HUES48 (cell line): ENCODE measurements at regions not wholly inside any gene's neighbourhood (a gene's known extent, or its start where the extent isn't known, plus 50 kb on each side); places are given as distances from the start of the nearest gene placed in this dataset.

Experiments used
- H3K27ac ChIP-seq: one replicate; pipeline ENCODE4 v1.7.0; 2013; ENCODE audit warnings: low read depth, low read length, inconsistent platforms
- H3K27me3 ChIP-seq: 2 replicates; pipeline ENCODE4 v1.6.1; 2013; ENCODE audit warnings: mild to moderate bottlenecking, low read length; ENCODE audit not compliant: control insufficient read depth, insufficient read depth
- H3K36me3 ChIP-seq: 2 replicates; pipeline ENCODE4 v1.6.1; 2013; ENCODE audit warnings: low read length; ENCODE audit not compliant: control insufficient read depth, insufficient read depth
- H3K4me1 ChIP-seq: 2 replicates; pipeline ENCODE4 v1.6.1; 2013; ENCODE audit warnings: mild to moderate bottlenecking, low read length; ENCODE audit not compliant: control insufficient read depth, insufficient read depth
- H3K4me3 ChIP-seq: 2 replicates; pipeline ENCODE4 v1.5.1; 2013; ENCODE audit warnings: mild to moderate bottlenecking, low read depth, low read length
- H3K9ac ChIP-seq: 2 replicates; pipeline ENCODE4 v1.6.1; 2013; ENCODE audit warnings: mild to moderate bottlenecking, low read depth, low read length, moderate library complexity
- H3K9me3 ChIP-seq: 2 replicates; pipeline ENCODE4 v1.6.1; 2013; ENCODE audit warnings: low read length; ENCODE audit not compliant: control insufficient read depth, insufficient read depth

DNA sequence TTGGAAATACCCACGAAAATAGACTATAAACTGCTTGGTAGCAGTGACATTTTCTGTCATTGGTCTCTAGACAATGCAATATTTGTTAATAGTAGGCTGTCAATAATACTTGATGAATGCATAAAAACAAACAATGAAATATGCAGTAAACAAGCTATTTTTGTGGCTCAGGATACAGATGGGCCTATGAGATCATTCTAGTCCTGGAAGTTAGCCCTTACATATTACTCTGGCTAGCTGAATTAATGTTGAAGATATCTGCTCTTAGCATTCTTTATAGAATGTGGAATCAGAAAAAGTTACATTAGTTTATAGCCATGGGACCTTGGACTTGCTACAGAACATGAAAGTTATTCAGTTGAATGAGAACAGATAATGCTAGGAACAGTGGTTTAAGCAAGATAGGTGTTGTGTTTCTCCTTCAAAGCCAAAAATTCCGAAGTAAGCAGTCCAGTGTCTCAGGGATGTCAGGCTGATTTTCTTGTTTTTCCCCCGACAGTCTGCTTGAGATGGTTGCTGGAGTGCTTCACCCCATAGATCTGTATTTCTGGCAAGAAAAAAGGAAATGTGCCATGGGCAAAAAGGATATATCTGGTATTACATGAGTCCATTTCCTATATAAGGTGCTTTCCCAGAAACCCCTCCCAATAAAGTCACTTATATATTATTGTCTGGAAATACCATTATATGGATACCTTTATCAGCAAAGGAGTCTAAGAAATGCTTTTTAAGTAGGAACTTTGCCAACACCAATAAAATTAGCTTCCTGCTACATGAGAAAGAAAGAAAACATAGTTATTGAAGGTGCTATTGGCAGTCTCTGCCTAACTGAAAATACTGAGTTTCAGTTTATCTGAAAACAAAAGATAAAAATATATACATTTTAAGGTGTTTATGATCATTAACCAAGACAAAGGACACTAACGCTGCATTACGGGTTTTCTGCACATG is 619.4 kb upstream of the ATP2B1 start:
- H3K4me1 ChIP-seq: no peaks in the 10 kb centered on the region
- H3K4me3 ChIP-seq: no peak overlapping the region

GRCh38 chr12:90323217-90323616 is 614.6 kb upstream of the ATP2B1 start:
- Histone ChIP-seq H3K4me3 (no peak overlapping the region), H3K9me3 (no peaks in the 10 kb centered on the region), H3K27ac (no peak overlapping the region), H3K36me3 (no peaks in the 10 kb centered on the region), H3K4me1 (peaks cover 10% of the 10 kb centered on the region), H3K27me3 (no peaks in the 10 kb centered on the region), H3K9ac (no peak overlapping the region)

More for the DNA sequence above, 619.4 kb upstream of the ATP2B1 start:
- Histone ChIP-seq H3K9ac (no peak overlapping the region), H3K27me3 (no peaks in the 10 kb centered on the region), H3K27ac (no peak overlapping the region), H3K9me3 (no peaks in the 10 kb centered on the region), H3K36me3 (no peaks in the 10 kb centered on the region)

DNA sequence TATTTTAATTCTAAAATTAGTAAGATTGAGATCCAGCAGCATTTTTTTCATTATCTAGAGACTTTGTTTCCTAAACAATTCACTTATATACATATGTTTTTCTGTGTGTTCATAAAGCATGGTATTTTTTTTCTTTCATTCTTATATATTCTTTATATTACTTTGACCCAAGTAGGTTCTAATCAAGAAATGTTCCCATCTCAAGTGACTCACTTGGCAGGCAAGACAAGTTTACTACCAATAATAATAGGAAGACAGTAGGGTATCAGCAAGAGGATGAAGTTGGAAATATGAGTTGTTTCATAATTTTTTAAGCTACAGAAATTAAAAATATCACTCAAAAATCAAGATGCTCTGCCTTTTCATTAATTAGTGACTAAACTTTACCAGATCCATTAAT is 613.4 kb upstream of the ATP2B1 start:
- peaks cover 10% of the 10 kb centered on the region for H3K4me1 ChIP-seq
- H3K27me3 ChIP-seq: no peaks in the 10 kb centered on the region
- peak overlapping the region; percentile 66 for H3K27ac ChIP-seq
- no peaks in the 10 kb centered on the region for H3K36me3 ChIP-seq
- no peaks in the 10 kb centered on the region for H3K9me3 ChIP-seq
- H3K9ac ChIP-seq: no peak overlapping the region
- peak overlapping the region; percentile 28; the same call in 1 of the 2 replicates for H3K4me3 ChIP-seq

GRCh38 chr12:90321369-90321768 is 612.7 kb upstream of the ATP2B1 start:
- H3K4me3 ChIP-seq: no peak overlapping the region
- no peaks in the 10 kb centered on the region for H3K36me3 ChIP-seq
- peaks cover 10% of the 10 kb centered on the region for H3K4me1 ChIP-seq
- no peaks in the 10 kb centered on the region for H3K9me3 ChIP-seq
- H3K27ac ChIP-seq: peak overlapping the region; percentile 66
- H3K9ac ChIP-seq: no peak overlapping the region
- H3K27me3 ChIP-seq: no peaks in the 10 kb centered on the region

GRCh38 chr12:90311561-90311960 is 602.9 kb upstream of the ATP2B1 start:
- H3K4me1 ChIP-seq: no peaks in the 10 kb centered on the region
- H3K36me3 ChIP-seq: no peaks in the 10 kb centered on the region
- no peak overlapping the region for H3K4me3 ChIP-seq
- H3K27me3 ChIP-seq: no peaks in the 10 kb centered on the region
- no peaks in the 10 kb centered on the region for H3K9me3 ChIP-seq
- H3K27ac ChIP-seq: no peak overlapping the region
- H3K9ac ChIP-seq: no peak overlapping the region

DNA sequence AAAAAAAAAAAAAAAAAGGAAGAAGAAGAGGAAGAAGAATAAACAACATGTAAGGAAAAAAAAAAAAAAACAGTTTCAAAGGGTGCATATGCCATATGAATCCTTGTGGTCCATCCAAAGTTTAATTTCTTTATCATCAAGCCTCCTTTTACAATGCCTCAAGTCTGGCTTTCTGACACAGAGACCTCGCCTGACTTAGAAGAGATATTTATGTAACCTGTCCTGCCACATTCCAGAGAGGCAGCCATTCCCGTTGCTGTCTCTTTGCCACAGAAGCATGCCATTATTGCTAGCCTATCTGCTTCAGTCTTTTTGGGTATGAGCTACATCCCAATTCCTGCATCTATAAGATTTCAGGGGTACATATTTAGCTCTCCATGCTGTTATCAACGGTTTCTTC is 596.7 kb upstream of the ATP2B1 start:
- peaks cover 9% of the 10 kb centered on the region for H3K4me1 ChIP-seq
- H3K9ac ChIP-seq: no peak overlapping the region
- H3K36me3 ChIP-seq: no peaks in the 10 kb centered on the region
- H3K27ac ChIP-seq: no peak overlapping the region
- H3K4me3 ChIP-seq: no peak overlapping the region
- H3K9me3 ChIP-seq: no peaks in the 10 kb centered on the region
- H3K27me3 ChIP-seq: no peaks in the 10 kb centered on the region

DNA sequence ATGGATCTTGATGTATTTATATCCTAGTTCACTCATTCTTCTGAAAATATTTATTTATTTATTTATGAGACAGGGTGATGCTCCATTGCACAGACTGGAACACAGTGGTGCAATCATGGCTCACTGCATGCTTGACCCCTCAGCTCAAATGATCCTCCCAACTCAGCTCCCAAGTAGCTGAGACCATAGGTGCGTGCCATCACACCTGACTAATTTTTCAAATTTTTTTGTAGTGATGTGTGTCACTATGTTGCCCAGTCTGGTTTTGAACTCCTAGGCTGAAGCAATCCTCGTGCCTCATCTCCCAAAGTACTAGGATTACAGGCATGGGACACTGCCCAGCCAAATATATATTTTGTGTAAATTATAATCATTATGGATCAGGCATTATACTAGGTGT is 595.6 kb upstream of the ATP2B1 start:
- H3K4me1 ChIP-seq: peaks cover 9% of the 10 kb centered on the region
- no peak overlapping the region for H3K4me3 ChIP-seq
- no peaks in the 10 kb centered on the region for H3K36me3 ChIP-seq
- no peak overlapping the region for H3K9ac ChIP-seq
- H3K27me3 ChIP-seq: no peaks in the 10 kb centered on the region
- H3K9me3 ChIP-seq: no peaks in the 10 kb centered on the region
- no peak overlapping the region for H3K27ac ChIP-seq

DNA sequence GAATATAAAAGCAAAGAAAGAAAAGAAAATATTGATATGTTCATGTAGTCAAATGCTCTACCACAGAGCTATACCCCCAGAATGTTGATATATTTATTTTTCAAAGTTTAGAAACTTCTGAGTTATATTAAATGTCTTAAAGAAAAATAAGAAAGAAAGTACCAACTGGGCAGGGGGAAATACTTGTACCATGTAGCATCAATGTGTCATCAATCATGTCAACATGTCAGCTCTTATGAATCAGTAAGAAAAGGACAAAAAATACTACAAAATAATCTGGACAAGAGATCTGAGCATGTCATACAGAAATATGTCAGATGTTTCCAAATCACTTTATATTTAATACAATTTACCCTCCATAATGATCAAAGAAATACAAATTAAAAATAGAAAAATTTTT is 595.1 kb upstream of the ATP2B1 start:
- Histone ChIP-seq H3K27ac (no peak overlapping the region), H3K9me3 (no peaks in the 10 kb centered on the region), H3K36me3 (no peaks in the 10 kb centered on the region), H3K27me3 (no peaks in the 10 kb centered on the region), H3K4me1 (peaks cover 9% of the 10 kb centered on the region), H3K4me3 (no peak overlapping the region), H3K9ac (no peak overlapping the region)

GRCh38 chr12:90301561-90302133 is 593.0 kb upstream of the ATP2B1 start:
- H3K9me3 ChIP-seq: no peaks in the 10 kb centered on the region
- H3K9ac ChIP-seq: no peak overlapping the region
- peaks cover 9% of the 10 kb centered on the region for H3K4me1 ChIP-seq
- H3K27ac ChIP-seq: no peak overlapping the region
- no peaks in the 10 kb centered on the region for H3K27me3 ChIP-seq
- H3K4me3 ChIP-seq: no peak overlapping the region
- H3K36me3 ChIP-seq: no peaks in the 10 kb centered on the region

DNA sequence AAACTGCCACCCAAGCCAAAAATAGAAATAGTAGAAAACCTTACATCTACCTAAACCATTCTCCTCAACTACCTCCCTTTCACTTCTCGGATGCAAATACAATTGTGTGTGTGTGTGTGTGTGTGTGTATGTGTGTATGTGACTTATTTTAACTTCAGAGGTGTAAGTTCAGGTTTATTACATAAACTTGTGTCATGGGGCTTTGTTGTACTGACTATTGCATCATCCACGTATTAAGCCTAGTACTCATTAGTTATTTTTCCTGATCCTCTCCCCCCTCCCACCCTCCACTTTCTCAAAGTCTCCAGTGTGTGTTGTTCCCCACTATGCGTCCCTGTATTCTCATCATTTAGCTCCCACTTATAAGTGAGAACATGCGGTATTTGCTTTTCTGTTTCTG is 592.5 kb upstream of the ATP2B1 start:
- Histone ChIP-seq H3K27me3 (no peaks in the 10 kb centered on the region), H3K4me3 (no peak overlapping the region), H3K4me1 (peaks cover 9% of the 10 kb centered on the region), H3K9ac (no peak overlapping the region), H3K9me3 (no peaks in the 10 kb centered on the region), H3K36me3 (no peaks in the 10 kb centered on the region), H3K27ac (no peak overlapping the region)

DNA sequence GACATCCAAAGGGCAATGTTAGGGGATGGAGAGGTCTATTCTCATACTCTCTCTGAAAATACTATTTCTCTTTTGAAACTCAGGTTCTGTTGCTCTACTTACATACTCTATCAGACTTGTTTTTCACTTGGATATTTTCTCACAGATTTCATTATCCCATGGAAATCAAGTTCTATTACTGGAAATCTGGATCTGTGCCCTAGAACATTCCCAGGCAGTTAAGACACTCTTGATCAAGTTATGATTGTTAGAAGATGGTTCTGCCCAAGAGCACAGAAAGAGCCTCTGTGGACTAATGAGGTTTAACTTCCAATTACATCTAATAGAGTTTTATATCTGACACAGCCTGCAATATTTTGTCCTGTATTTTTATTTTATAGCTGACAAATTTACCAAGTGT is 591.0 kb upstream of the ATP2B1 start:
- Histone ChIP-seq H3K9ac (no peak overlapping the region), H3K27ac (no peak overlapping the region), H3K4me1 (no peaks in the 10 kb centered on the region), H3K4me3 (no peak overlapping the region), H3K9me3 (no peaks in the 10 kb centered on the region), H3K27me3 (no peaks in the 10 kb centered on the region), H3K36me3 (no peaks in the 10 kb centered on the region)
